Kidney capillary endothelial cell (primary cell): ENCODE measurements at regions not wholly inside any gene's neighbourhood (a gene's known extent, or its start where the extent isn't known, plus 50 kb on each side); places are given as distances from the start of the nearest gene placed in this dataset.
A peak's percentile ranks its signal among the peaks of the same experiment; 100 is the strongest.

Source experiments
- DNase-seq: peaks from one replicate; pipeline ENCODE4 v3.0.0-alpha.2; 2018; ENCODE audit warnings: low spot score

DNA sequence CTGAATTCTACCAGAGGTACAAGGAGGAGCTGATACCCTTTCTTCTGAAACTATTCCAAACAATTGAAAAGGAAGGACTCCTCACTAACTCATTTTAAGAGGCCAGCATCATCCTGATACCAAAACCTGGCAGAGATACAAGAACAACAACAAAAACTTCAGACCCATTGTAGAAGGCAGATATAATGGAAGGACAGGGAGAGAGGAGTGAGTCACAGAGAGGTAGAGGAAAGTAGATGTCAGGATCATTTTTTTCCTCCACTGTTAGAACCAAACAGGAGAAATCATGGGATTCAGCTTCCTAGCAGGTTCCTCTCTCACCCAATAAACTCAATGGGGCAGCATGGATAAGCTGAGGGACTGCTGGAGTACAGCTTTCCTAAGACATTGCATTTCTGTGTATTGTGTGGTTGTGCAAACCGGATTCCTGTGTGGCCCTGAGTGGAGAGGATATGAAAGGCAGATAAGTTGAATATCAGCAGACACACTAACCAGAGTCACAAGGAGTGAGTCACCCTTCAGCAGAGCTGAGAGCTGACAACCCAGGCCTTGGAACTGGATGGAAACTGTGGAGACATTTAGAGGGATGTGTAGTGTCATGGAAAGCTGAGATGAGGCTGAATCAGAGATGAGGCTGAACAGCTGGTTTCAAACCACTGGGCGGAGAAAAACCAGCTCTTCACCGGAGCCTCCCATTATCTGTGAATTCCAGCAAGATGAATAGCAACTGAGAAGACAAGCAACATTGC, 60.9 kb upstream of the MMADHC start:
- DNase-seq: peak; percentile 81

- no peak for DNase-seq
Measured at GRCh38 chr2:149645391-149645790, 57.8 kb upstream of the MMADHC start.
